ENCODE measurements at regions not wholly inside any gene's neighbourhood (a gene's known extent, or its start where the extent isn't known, plus 50 kb on each side); places are given as distances from the start of the nearest gene placed in this dataset.

DNA sequence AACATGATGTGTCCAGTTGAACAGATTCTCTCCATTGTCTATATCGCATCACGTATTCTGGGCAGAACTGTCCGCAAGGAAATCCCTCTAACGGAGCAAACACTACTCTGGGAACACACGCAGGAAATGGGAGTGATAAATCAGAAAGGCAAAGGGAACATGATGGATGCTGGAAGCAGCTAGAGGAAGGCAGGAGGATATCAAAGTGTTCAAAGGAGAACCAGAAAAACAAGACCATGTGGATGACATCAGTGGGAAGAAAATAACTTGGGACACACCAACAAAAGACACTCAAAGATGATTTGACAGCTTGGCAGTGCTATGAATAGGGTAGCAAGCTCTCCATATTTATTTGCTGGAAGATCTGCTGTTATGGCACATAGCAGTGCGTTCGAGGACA lies 142.9 kb downstream of the PLK2 start:
- TF ChIP-seq, protein P1, sequence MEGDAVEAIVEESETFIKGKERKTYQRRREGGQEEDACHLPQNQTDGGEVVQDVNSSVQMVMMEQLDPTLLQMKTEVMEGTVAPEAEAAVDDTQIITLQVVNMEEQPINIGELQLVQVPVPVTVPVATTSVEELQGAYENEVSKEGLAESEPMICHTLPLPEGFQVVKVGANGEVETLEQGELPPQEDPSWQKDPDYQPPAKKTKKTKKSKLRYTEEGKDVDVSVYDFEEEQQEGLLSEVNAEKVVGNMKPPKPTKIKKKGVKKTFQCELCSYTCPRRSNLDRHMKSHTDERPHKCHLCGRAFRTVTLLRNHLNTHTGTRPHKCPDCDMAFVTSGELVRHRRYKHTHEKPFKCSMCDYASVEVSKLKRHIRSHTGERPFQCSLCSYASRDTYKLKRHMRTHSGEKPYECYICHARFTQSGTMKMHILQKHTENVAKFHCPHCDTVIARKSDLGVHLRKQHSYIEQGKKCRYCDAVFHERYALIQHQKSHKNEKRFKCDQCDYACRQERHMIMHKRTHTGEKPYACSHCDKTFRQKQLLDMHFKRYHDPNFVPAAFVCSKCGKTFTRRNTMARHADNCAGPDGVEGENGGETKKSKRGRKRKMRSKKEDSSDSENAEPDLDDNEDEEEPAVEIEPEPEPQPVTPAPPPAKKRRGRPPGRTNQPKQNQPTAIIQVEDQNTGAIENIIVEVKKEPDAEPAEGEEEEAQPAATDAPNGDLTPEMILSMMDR (conservative IDR thresholded peaks at IDR 0.05; ENCODE audit: low read depth, low read length) = no peak
- TF ChIP-seq EZH2 (IDR thresholded peaks at IDR 0.05; ENCODE audit: low read length, unreplicated experiment) (no peak), EZH2phosphoT487 (IDR thresholded peaks at IDR 0.05; ENCODE audit: borderline replicate concordance, low read length) (no peak)

Measured in PC-3 (cell line).